Osteocyte (in vitro differentiated cells): ENCODE measurements at regions not wholly inside any gene's neighbourhood (a gene's known extent, or its start where the extent isn't known, plus 50 kb on each side); places are given as distances from the start of the nearest gene placed in this dataset.
A peak's percentile ranks its signal among the peaks of the same experiment; 100 is the strongest.
"Not testable (repeated sequence)": the region's sequence is repeated elsewhere in the genome, so short reads cannot be mapped to it uniquely, and the experiment has no call there.

Source experiments
- DNase-seq: peaks from one replicate; pipeline ENCODE4 v3.0.0; 2021; ENCODE audit warnings: mixed read lengths; ENCODE audit not compliant: unreplicated experiment; ENCODE audit errors: extremely low spot score
- H3K27ac Mint-ChIP-seq: one replicate; pipeline ENCODE4 v1.8.0; 2021; ENCODE audit warnings: mild to moderate bottlenecking, mixed read lengths; ENCODE audit not compliant: unreplicated experiment
- H3K27me3 Mint-ChIP-seq: one replicate; pipeline ENCODE4 v1.8.0; 2021; ENCODE audit warnings: mixed read lengths; ENCODE audit not compliant: unreplicated experiment
- H3K36me3 Mint-ChIP-seq: one replicate; pipeline ENCODE4 v1.8.0; 2021; ENCODE audit warnings: mixed read lengths; ENCODE audit not compliant: unreplicated experiment
- H3K4me1 Mint-ChIP-seq: one replicate; pipeline ENCODE4 v1.8.0; 2021; ENCODE audit warnings: mixed read lengths; ENCODE audit not compliant: unreplicated experiment
- H3K4me3 Mint-ChIP-seq: one replicate; pipeline ENCODE4 v1.8.0; 2021; ENCODE audit warnings: mild to moderate bottlenecking, moderate library complexity, mixed read lengths; ENCODE audit not compliant: unreplicated experiment
- H3K9me3 Mint-ChIP-seq: one replicate; pipeline ENCODE4 v1.8.0; 2021; ENCODE audit warnings: mixed read lengths; ENCODE audit not compliant: unreplicated experiment
- CTCF ChIP-seq: fragments of 200-600 bp; sonication (generic); IDR thresholded peaks from 2 replicates; pipeline ENCODE4 v1.5.0; 2021; ENCODE audit warnings: antibody characterized with exemption, mild to moderate bottlenecking, moderate library complexity

- peaks cover 14% of the 10 kb centered on the region for H3K9me3 Mint-ChIP-seq
These were observed 1214.2 kb downstream of the FOXD4L5 start for GRCh38 chr9:64070611-64071357.

GRCh38 chr9:64070083-64070482, 1214.9 kb downstream of the FOXD4L5 start:
- not testable (repeated sequence) for H3K27ac Mint-ChIP-seq, H3K4me3 Mint-ChIP-seq, H3K36me3 Mint-ChIP-seq, DNase-seq, H3K27me3 Mint-ChIP-seq, H3K4me1 Mint-ChIP-seq
- H3K9me3 Mint-ChIP-seq = peaks cover 16% of the 10 kb centered on the region

More at GRCh38 chr9:64070611-64071357, 1214.2 kb downstream of the FOXD4L5 start:
- H3K4me1 Mint-ChIP-seq, H3K27me3 Mint-ChIP-seq, H3K36me3 Mint-ChIP-seq, DNase-seq, H3K27ac Mint-ChIP-seq, H3K4me3 Mint-ChIP-seq: not testable (repeated sequence)

GRCh38 chr9:64066736-64067368, 1218.2 kb downstream of the FOXD4L5 start:
- Mint-ChIP-seq H3K4me1 (no peaks in the 10 kb centered on the region), H3K9me3 (peaks cover 24% of the 10 kb centered on the region), H3K36me3 (no peaks in the 10 kb centered on the region), H3K27me3 (no peaks in the 10 kb centered on the region), H3K4me3 (no peak overlapping the region), H3K27ac (no peak overlapping the region)
- no peak for DNase-seq
- TF ChIP-seq CTCF = no peak

- no peaks in the 10 kb centered on the region for H3K27me3 Mint-ChIP-seq
- no peaks in the 10 kb centered on the region for H3K36me3 Mint-ChIP-seq
- H3K4me3 Mint-ChIP-seq = no peak overlapping the region
- H3K27ac Mint-ChIP-seq = no peak overlapping the region
- H3K9me3 Mint-ChIP-seq = peaks cover 32% of the 10 kb centered on the region
- no peak for TF ChIP-seq CTCF
- no peaks in the 10 kb centered on the region for H3K4me1 Mint-ChIP-seq
- no peak for DNase-seq
These were observed 1223.9 kb downstream of the FOXD4L5 start for GRCh38 chr9:64061013-64061627.

- DNase-seq, H3K36me3 Mint-ChIP-seq: not testable (repeated sequence)
- peaks cover 22% of the 10 kb centered on the region for H3K9me3 Mint-ChIP-seq
These were observed 1226.9 kb downstream of the FOXD4L5 start for GRCh38 chr9:64058070-64058469.

GRCh38 chr9:64057553-64057952, 1227.5 kb downstream of the FOXD4L5 start:
- Mint-ChIP-seq H3K4me1 (no peaks in the 10 kb centered on the region), H3K27me3 (no peaks in the 10 kb centered on the region), H3K9me3 (peaks cover 22% of the 10 kb centered on the region), H3K27ac (no peak overlapping the region), H3K4me3 (no peak overlapping the region), H3K36me3 (no peaks in the 10 kb centered on the region)
- no peak for DNase-seq
- no peak for TF ChIP-seq CTCF

More at GRCh38 chr9:64058070-64058469, 1226.9 kb downstream of the FOXD4L5 start:
- H3K27ac Mint-ChIP-seq, H3K27me3 Mint-ChIP-seq, H3K4me1 Mint-ChIP-seq, H3K4me3 Mint-ChIP-seq: not testable (repeated sequence)

GRCh38 chr9:64028925-64029324, 1256.1 kb downstream of the FOXD4L5 start:
- not testable (repeated sequence) for DNase-seq, H3K4me1 Mint-ChIP-seq, H3K4me3 Mint-ChIP-seq, H3K27me3 Mint-ChIP-seq, H3K27ac Mint-ChIP-seq, H3K36me3 Mint-ChIP-seq
- H3K9me3 Mint-ChIP-seq = peaks cover 37% of the 10 kb centered on the region

- H3K9me3 Mint-ChIP-seq = peaks cover 50% of the 10 kb centered on the region
- peak; percentile 87 for DNase-seq
- not testable (repeated sequence) for H3K27me3 Mint-ChIP-seq, H3K4me1 Mint-ChIP-seq, H3K4me3 Mint-ChIP-seq, H3K36me3 Mint-ChIP-seq, H3K27ac Mint-ChIP-seq
These were observed 1264.1 kb downstream of the FOXD4L5 start for GRCh38 chr9:64020696-64021491.

GRCh38 chr9:64017666-64018065, 1267.3 kb downstream of the FOXD4L5 start:
- H3K27me3 Mint-ChIP-seq, H3K36me3 Mint-ChIP-seq, DNase-seq, H3K27ac Mint-ChIP-seq, H3K4me3 Mint-ChIP-seq, H3K4me1 Mint-ChIP-seq: not testable (repeated sequence)
- peaks cover 30% of the 10 kb centered on the region for H3K9me3 Mint-ChIP-seq
